ENCODE measurements at regions not wholly inside any gene's neighbourhood (a gene's known extent, or its start where the extent isn't known, plus 50 kb on each side); places are given as distances from the start of the nearest gene placed in this dataset.

DNA sequence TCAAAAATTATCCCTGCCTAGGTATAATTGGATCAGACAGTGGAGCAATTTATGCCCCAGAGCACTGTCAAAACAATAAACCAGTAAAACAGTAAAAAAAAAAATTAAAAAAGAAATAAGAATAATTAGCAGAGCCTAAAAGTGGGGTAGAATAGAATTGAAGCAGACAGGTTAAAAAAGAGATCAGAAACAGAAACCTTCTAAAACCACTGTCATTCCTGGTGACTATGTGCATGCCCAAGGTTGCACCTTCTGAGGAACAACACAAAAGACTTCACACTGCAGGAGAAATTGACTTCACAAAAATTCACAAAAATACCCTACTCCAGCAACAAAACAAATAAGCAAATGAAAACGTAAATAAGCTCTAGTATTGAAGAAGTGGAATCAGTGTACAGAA lies 168.6 kb downstream of the SPANXA1 start:
- no peak for TF ChIP-seq POLR2A (IDR thresholded peaks at IDR 0.05)
- TF ChIP-seq, protein P1, sequence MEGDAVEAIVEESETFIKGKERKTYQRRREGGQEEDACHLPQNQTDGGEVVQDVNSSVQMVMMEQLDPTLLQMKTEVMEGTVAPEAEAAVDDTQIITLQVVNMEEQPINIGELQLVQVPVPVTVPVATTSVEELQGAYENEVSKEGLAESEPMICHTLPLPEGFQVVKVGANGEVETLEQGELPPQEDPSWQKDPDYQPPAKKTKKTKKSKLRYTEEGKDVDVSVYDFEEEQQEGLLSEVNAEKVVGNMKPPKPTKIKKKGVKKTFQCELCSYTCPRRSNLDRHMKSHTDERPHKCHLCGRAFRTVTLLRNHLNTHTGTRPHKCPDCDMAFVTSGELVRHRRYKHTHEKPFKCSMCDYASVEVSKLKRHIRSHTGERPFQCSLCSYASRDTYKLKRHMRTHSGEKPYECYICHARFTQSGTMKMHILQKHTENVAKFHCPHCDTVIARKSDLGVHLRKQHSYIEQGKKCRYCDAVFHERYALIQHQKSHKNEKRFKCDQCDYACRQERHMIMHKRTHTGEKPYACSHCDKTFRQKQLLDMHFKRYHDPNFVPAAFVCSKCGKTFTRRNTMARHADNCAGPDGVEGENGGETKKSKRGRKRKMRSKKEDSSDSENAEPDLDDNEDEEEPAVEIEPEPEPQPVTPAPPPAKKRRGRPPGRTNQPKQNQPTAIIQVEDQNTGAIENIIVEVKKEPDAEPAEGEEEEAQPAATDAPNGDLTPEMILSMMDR (IDR thresholded peaks at IDR 0.05): no peak

Measured in esophagus squamous epithelium (tissue), 4 donors.